Lower leg skin (tissue), 3 donors: ENCODE measurements at regions not wholly inside any gene's neighbourhood (a gene's known extent, or its start where the extent isn't known, plus 50 kb on each side); places are given as distances from the start of the nearest gene placed in this dataset.

Experiments
- POLR2A ChIP-seq, 2 donors: fragments of 450-650 bp; IDR thresholded peaks; one replicate each; pipeline ENCODE4 v1.6.1; 2016 to 2017; ENCODE audit warnings: antibody characterized with exemption in 2 of 2, mild to moderate bottlenecking in 1 of 2, moderate library complexity in 1 of 2
- TF ChIP-seq, protein P1 (sequence below), 3 donors: fragments of 450-650 bp; IDR thresholded peaks; one replicate each; pipeline ENCODE4 v1.5.1; 2016; ENCODE audit warnings: antibody characterized with exemption in 3 of 3, mild to moderate bottlenecking in 3 of 3, moderate library complexity in 2 of 3

DNA sequence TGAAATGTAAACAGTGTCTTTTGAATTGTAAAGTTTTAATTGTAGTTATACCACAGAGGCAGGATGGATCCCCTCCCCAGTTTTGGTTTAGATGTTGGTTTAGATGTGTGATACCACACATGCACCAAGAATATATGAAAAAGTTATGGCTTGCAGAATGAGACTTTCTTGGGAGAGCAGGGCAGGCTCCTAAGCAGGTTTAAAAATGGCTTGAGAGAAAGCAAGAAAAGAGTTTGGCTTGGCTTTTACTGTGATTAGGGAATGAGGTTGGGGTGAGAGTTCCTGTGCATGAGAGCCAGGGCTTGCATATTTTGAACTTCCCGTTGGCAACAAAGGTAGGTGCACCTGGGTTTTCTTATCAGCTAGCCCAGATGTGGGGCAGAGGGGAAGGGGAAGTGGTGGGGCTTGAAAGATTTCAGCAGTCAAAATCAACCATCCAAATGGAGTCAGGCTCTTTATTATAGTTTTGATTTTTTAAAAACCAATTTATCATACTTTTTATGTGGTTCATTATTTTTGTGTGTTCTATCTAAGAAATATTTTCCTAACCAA lies 246.9 kb downstream of the MTX2 start:
- TF ChIP-seq, protein P1, sequence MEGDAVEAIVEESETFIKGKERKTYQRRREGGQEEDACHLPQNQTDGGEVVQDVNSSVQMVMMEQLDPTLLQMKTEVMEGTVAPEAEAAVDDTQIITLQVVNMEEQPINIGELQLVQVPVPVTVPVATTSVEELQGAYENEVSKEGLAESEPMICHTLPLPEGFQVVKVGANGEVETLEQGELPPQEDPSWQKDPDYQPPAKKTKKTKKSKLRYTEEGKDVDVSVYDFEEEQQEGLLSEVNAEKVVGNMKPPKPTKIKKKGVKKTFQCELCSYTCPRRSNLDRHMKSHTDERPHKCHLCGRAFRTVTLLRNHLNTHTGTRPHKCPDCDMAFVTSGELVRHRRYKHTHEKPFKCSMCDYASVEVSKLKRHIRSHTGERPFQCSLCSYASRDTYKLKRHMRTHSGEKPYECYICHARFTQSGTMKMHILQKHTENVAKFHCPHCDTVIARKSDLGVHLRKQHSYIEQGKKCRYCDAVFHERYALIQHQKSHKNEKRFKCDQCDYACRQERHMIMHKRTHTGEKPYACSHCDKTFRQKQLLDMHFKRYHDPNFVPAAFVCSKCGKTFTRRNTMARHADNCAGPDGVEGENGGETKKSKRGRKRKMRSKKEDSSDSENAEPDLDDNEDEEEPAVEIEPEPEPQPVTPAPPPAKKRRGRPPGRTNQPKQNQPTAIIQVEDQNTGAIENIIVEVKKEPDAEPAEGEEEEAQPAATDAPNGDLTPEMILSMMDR (IDR thresholded peaks at IDR 0.05), result no peak
- TF ChIP-seq POLR2A (IDR thresholded peaks at IDR 0.05), result no peak
